Body of pancreas (tissue), 4 donors: ENCODE measurements at regions not wholly inside any gene's neighbourhood (a gene's known extent, or its start where the extent isn't known, plus 50 kb on each side); places are given as distances from the start of the nearest gene placed in this dataset.

Experiments
- POLR2A ChIP-seq, 3 donors: fragments of 450-650 bp; IDR thresholded peaks; one replicate each; pipeline ENCODE4 v1.6.1; 2016; ENCODE audit warnings: antibody characterized with exemption in 3 of 3, mild to moderate bottlenecking in 2 of 3
- TF ChIP-seq, protein P1 (sequence below), 7 experiments: fragments of 450-650 bp in 4 of 7; fragments of 200-600 bp in 3 of 7; sonication (generic) in 3 of 7; IDR thresholded peaks; one replicate each; pipeline ENCODE4 v1.5.1; 2016 to 2019; ENCODE audit warnings: antibody characterized with exemption in 7 of 7

DNA sequence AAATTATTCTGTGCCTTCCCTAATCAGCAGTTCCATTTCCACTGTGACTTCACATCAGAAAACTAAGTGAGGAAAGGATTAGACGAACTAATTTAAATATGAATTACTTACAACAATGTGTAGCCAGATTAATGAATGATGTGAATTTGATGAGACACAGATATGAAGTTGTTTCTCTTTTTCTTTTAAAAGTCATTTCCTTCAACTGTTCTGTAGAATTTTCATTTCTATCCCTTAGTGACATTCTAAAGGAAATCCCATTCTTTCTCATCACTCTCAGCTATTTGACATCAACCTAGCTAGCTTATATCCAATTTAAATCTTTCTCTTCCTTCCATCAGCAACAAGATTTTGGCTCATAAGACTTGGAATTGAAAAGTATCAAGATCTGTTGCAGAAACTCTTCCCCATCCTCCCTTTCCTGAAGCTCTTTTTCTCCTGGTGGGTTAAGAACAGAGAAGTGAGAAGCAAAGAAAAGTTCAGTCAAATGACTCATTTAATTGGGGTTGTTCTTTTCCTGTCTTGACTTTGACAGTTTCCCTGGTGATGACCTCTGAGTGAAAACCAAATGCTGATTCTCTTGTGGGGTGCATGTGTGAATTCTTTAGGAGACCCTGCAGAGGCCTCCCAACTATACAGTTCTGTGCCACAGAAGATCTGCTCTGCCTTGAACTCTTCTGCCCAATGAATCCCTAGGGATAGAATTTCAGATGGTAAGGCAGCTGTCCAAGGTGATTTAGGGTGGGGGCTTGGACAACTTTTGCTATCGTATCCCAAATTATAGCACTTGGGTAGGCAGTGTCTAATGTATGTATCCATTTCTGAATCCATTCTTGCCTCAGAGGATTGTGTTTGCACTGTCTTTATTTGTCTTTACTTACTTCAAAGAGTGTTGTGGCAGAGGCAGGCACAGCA is 232.5 kb upstream of the GPRIN3 start:
- TF ChIP-seq POLR2A (IDR thresholded peaks at IDR 0.05) = no peak
- TF ChIP-seq, protein P1, sequence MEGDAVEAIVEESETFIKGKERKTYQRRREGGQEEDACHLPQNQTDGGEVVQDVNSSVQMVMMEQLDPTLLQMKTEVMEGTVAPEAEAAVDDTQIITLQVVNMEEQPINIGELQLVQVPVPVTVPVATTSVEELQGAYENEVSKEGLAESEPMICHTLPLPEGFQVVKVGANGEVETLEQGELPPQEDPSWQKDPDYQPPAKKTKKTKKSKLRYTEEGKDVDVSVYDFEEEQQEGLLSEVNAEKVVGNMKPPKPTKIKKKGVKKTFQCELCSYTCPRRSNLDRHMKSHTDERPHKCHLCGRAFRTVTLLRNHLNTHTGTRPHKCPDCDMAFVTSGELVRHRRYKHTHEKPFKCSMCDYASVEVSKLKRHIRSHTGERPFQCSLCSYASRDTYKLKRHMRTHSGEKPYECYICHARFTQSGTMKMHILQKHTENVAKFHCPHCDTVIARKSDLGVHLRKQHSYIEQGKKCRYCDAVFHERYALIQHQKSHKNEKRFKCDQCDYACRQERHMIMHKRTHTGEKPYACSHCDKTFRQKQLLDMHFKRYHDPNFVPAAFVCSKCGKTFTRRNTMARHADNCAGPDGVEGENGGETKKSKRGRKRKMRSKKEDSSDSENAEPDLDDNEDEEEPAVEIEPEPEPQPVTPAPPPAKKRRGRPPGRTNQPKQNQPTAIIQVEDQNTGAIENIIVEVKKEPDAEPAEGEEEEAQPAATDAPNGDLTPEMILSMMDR (IDR thresholded peaks at IDR 0.05) = no peak
